DND-41 (cell line): ENCODE measurements at regions not wholly inside any gene's neighbourhood (a gene's known extent, or its start where the extent isn't known, plus 50 kb on each side); places are given as distances from the start of the nearest gene placed in this dataset.

Source experiments
- ATAC-seq: fragments of 200-7000 bp; cut with Tn5 transposase; 3 replicates; pipeline ENCODE4 v1.9.1; 2021; ENCODE audit warnings: low read depth; ENCODE audit not compliant: insufficient read depth
- DNase-seq: peaks from one replicate; pipeline ENCODE4 v3.0.0-alpha.2; 2020
- H2AFZ ChIP-seq: 2 replicates; pipeline ENCODE4 v1.6.0; 2012; ENCODE audit warnings: low read depth, low read length
- H3K27ac ChIP-seq: 2 replicates; pipeline ENCODE4 v1.5.1; 2012; ENCODE audit warnings: low read length, inconsistent platforms
- H3K27me3 ChIP-seq: fragments of 200-600 bp; sonication (generic); 2 replicates; pipeline ENCODE4 v1.6.0; 2012; ENCODE audit warnings: low read length, mild to moderate bottlenecking, inconsistent platforms; ENCODE audit not compliant: insufficient read depth, poor library complexity
- H3K36me3 ChIP-seq: 2 replicates; pipeline ENCODE4 v1.5.1; 2012; ENCODE audit warnings: low read length, inconsistent platforms; ENCODE audit not compliant: insufficient read depth
- H3K4me1 ChIP-seq: 2 replicates; pipeline ENCODE4 v1.5.1; 2012; ENCODE audit warnings: mild to moderate bottlenecking, low read length; ENCODE audit not compliant: insufficient read depth
- H3K4me2 ChIP-seq: 2 replicates; pipeline ENCODE4 v1.6.0; 2012; ENCODE audit warnings: mild to moderate bottlenecking, moderate library complexity, low read length, inconsistent platforms; ENCODE audit not compliant: insufficient read depth
- H3K4me3 ChIP-seq, 2 experiments: fragments of 200-600 bp in 1 of 2; shearing (Covaris generic) in 1 of 2; 2 replicates each; pipeline ENCODE4 v1.5.1; 2012 to 2016; ENCODE audit warnings: inconsistent platforms in 2 of 2, low read length in 2 of 2, mild to moderate bottlenecking in 2 of 2, low read depth in 1 of 2, moderate library complexity in 1 of 2
- H3K79me2 ChIP-seq: 2 replicates; pipeline ENCODE4 v1.6.0; 2012; ENCODE audit warnings: low read length, inconsistent platforms; ENCODE audit not compliant: insufficient read depth
- H3K9ac ChIP-seq: 2 replicates; pipeline ENCODE4 v1.6.0; 2012; ENCODE audit warnings: low read depth, mild to moderate bottlenecking, inconsistent platforms, low read length, moderate library complexity
- H3K9me3 ChIP-seq: 2 replicates; pipeline ENCODE4 v1.5.1; 2012; ENCODE audit warnings: low read length, moderate library complexity, mild to moderate bottlenecking, inconsistent platforms; ENCODE audit not compliant: insufficient read depth, severe bottlenecking
- H4K20me1 ChIP-seq: 2 replicates; pipeline ENCODE4 v1.6.0; 2012; ENCODE audit warnings: low read length; ENCODE audit not compliant: insufficient read depth
- CTCF ChIP-seq: IDR thresholded peaks from 2 replicates; pipeline ENCODE4 v1.5.1; 2012; ENCODE audit warnings: borderline replicate concordance, low read length, moderate library complexity, mild to moderate bottlenecking; ENCODE audit not compliant: poor library complexity, severe bottlenecking; ENCODE audit errors: extremely low read depth
- EZH2 ChIP-seq: IDR thresholded peaks from 3 replicates; pipeline ENCODE4 v1.6.1; 2012; ENCODE audit warnings: borderline replicate concordance, low read depth, mild to moderate bottlenecking, moderate library complexity, low read length, inconsistent platforms; ENCODE audit not compliant: severe bottlenecking

- Histone ChIP-seq H3K4me2 (no peak overlapping the region), H3K9ac (no peak overlapping the region), H3K27ac (no peak overlapping the region), H3K27me3 (no peaks in the 10 kb centered on the region), H2AFZ (no peak overlapping the region), H3K4me3 (no peak overlapping the region), H3K36me3 (no peaks in the 10 kb centered on the region), H3K79me2 (no peaks in the 10 kb centered on the region), H3K9me3 (no peaks in the 10 kb centered on the region), H4K20me1 (no peaks in the 10 kb centered on the region), H3K4me1 (peaks cover 12% of the 10 kb centered on the region)
- DNase-seq (no peak), ATAC-seq (no peak)
- TF ChIP-seq EZH2 (no peak), CTCF (no peak)
These were observed 127.6 kb downstream of the MRPS6 start for GRCh38 chr21:34201001-34201400.

- no peaks in the 10 kb centered on the region for H3K27me3 ChIP-seq
- H3K4me3 ChIP-seq = no peak overlapping the region
- DNase-seq = no peak
These were observed 128.1 kb downstream of the MRPS6 start for GRCh38 chr21:34201481-34201858.

GRCh38 chr21:34202553-34203372, 129.4 kb downstream of the MRPS6 start:
- Histone ChIP-seq H4K20me1 (no peaks in the 10 kb centered on the region), H3K4me3 (no peak overlapping the region), H3K79me2 (no peaks in the 10 kb centered on the region), H3K4me1 (peaks cover 12% of the 10 kb centered on the region), H3K9me3 (no peaks in the 10 kb centered on the region), H3K9ac (no peak overlapping the region), H3K27ac (no peak overlapping the region), H3K36me3 (no peaks in the 10 kb centered on the region), H3K4me2 (no peak overlapping the region), H2AFZ (no peak overlapping the region), H3K27me3 (no peaks in the 10 kb centered on the region)
- ATAC-seq = no peak
- TF ChIP-seq CTCF (no peak), EZH2 (no peak)
- no peak for DNase-seq

More at GRCh38 chr21:34201481-34201858, 128.1 kb downstream of the MRPS6 start:
- no peaks in the 10 kb centered on the region for H3K36me3 ChIP-seq
- no peak overlapping the region for H3K27ac ChIP-seq
- no peaks in the 10 kb centered on the region for H3K79me2 ChIP-seq
- no peak for ATAC-seq
- no peak for TF ChIP-seq CTCF
- TF ChIP-seq EZH2 = no peak
- no peak overlapping the region for H3K9ac ChIP-seq
- H3K4me2 ChIP-seq = no peak overlapping the region
- H3K4me1 ChIP-seq = peaks cover 12% of the 10 kb centered on the region
- no peaks in the 10 kb centered on the region for H4K20me1 ChIP-seq
- no peak overlapping the region for H2AFZ ChIP-seq
- H3K9me3 ChIP-seq = no peaks in the 10 kb centered on the region
